HG03095 (cell line): ENCODE measurements at regions not wholly inside any gene's neighbourhood (a gene's known extent, or its start where the extent isn't known, plus 50 kb on each side); places are given as distances from the start of the nearest gene placed in this dataset.
"Not testable (repeated sequence)": the region's sequence is repeated elsewhere in the genome, so short reads cannot be mapped to it uniquely, and the experiment has no call there.

ENCODE experiments used
- ATAC-seq: cut with Tn5 transposase; IDR thresholded peaks from one replicate; pipeline ENCODE4 v1.9.1; 2021; ENCODE audit warnings: moderate library complexity; ENCODE audit not compliant: unreplicated experiment

- no peak for ATAC-seq
These were observed 285.1 kb upstream of the PROX1 start for GRCh38 chr1:213702703-213703102.

GRCh38 chr1:213704941-213705340 is 282.8 kb upstream of the PROX1 start:
- ATAC-seq, result no peak

GRCh38 chr1:213711833-213712490 is 275.8 kb upstream of the PROX1 start:
- ATAC-seq, result not testable (repeated sequence)

GRCh38 chr1:213714645-213715044 is 273.1 kb upstream of the PROX1 start:
- no peak for ATAC-seq

- ATAC-seq, result no peak
These were observed 272.6 kb upstream of the PROX1 start for GRCh38 chr1:213715182-213715581.

- no peak for ATAC-seq
These were observed 268.3 kb upstream of the PROX1 start for GRCh38 chr1:213719462-213719861.

GRCh38 chr1:213720032-213720431 is 267.7 kb upstream of the PROX1 start:
- no peak for ATAC-seq

GRCh38 chr1:213723187-213723586 is 264.6 kb upstream of the PROX1 start:
- no peak for ATAC-seq

GRCh38 chr1:213724640-213725536 is 262.9 kb upstream of the PROX1 start:
- ATAC-seq, result no peak

GRCh38 chr1:213727853-213728592 is 259.8 kb upstream of the PROX1 start:
- no peak for ATAC-seq

GRCh38 chr1:213728593-213729536 is 258.9 kb upstream of the PROX1 start:
- ATAC-seq, result no peak

- no peak for ATAC-seq
These were observed 254.1 kb upstream of the PROX1 start for GRCh38 chr1:213733705-213734104.

GRCh38 chr1:213737398-213738035 is 250.3 kb upstream of the PROX1 start:
- no peak for ATAC-seq

GRCh38 chr1:213738658-213739057 is 249.1 kb upstream of the PROX1 start:
- ATAC-seq, result no peak

GRCh38 chr1:213742992-213743391 is 244.8 kb upstream of the PROX1 start:
- no peak for ATAC-seq

- ATAC-seq, result no peak
These were observed 243.0 kb upstream of the PROX1 start for GRCh38 chr1:213744780-213745179.

GRCh38 chr1:213745451-213745850 is 242.3 kb upstream of the PROX1 start:
- no peak for ATAC-seq

- no peak for ATAC-seq
These were observed 238.2 kb upstream of the PROX1 start for GRCh38 chr1:213749558-213749957.

- no peak for ATAC-seq
These were observed 237.3 kb upstream of the PROX1 start for GRCh38 chr1:213750231-213751063.
